ENCODE measurements at regions not wholly inside any gene's neighbourhood (a gene's known extent, or its start where the extent isn't known, plus 50 kb on each side); places are given as distances from the start of the nearest gene placed in this dataset.

GRCh38 chr6:29999416-29999815 lies 57.1 kb downstream of the HLA-A start:
- Mint-ChIP-seq H3K4me1 (peaks cover 12% of the 10 kb centered on the region), H3K4me3 (no peak overlapping the region), H3K27me3 (peaks cover 44% of the 10 kb centered on the region), H3K27ac (no peak overlapping the region), H3K36me3 (no peaks in the 10 kb centered on the region), H3K9me3 (no peaks in the 10 kb centered on the region)
- ATAC-seq (ENCODE audit: low read depth), result no peak
- POLR2A ChIA-PET, result no interaction called here
- no peak for DNase-seq

- no peak overlapping the region for H3K27ac Mint-ChIP-seq
- POLR2A ChIA-PET, result no interaction called here
- DNase-seq (no peak), ATAC-seq (ENCODE audit: low read depth) (peak; percentile 79)
- peaks cover 50% of the 10 kb centered on the region for H3K27me3 Mint-ChIP-seq
- H3K36me3 Mint-ChIP-seq, result no peaks in the 10 kb centered on the region
- H3K4me3 Mint-ChIP-seq, result no peak overlapping the region
- H3K4me1 Mint-ChIP-seq, result peaks cover 12% of the 10 kb centered on the region
- H3K9me3 Mint-ChIP-seq, result no peaks in the 10 kb centered on the region
Observed at GRCh38 chr6:30000156-30000791, 57.9 kb downstream of the HLA-A start.

GRCh38 chr6:30002871-30003270 lies 58.2 kb upstream of the POLR1H start:
- POLR2A ChIA-PET, result no interaction called here
- peaks cover 16% of the 10 kb centered on the region for H3K4me1 Mint-ChIP-seq
- H3K27ac Mint-ChIP-seq, result no peak overlapping the region
- no peaks in the 10 kb centered on the region for H3K9me3 Mint-ChIP-seq
- H3K4me3 Mint-ChIP-seq, result no peak overlapping the region
- H3K27me3 Mint-ChIP-seq, result peaks cover 61% of the 10 kb centered on the region
- no peak for ATAC-seq (ENCODE audit: low read depth)
- H3K36me3 Mint-ChIP-seq, result no peaks in the 10 kb centered on the region
- no peak for DNase-seq

GRCh38 chr6:30005482-30005881 lies 55.6 kb upstream of the POLR1H start:
- Mint-ChIP-seq H3K27ac (no peak overlapping the region), H3K27me3 (peaks cover 53% of the 10 kb centered on the region), H3K4me1 (peaks cover 4% of the 10 kb centered on the region), H3K9me3 (no peaks in the 10 kb centered on the region), H3K36me3 (no peaks in the 10 kb centered on the region), H3K4me3 (peak overlapping the region; percentile 30)
- DNase-seq, result no peak
- POLR2A ChIA-PET, result no interaction called here
- no peak for ATAC-seq (ENCODE audit: low read depth)

- DNase-seq (peak; percentile 39), ATAC-seq (ENCODE audit: low read depth) (peak; percentile 36)
- POLR2A ChIA-PET, result no interaction called here
- Mint-ChIP-seq H3K36me3 (no peaks in the 10 kb centered on the region), H3K4me3 (peak overlapping the region; percentile 60), H3K27ac (no peak overlapping the region), H3K4me1 (peaks cover 4% of the 10 kb centered on the region), H3K27me3 (peaks cover 54% of the 10 kb centered on the region), H3K9me3 (no peaks in the 10 kb centered on the region)
Observed at GRCh38 chr6:30006170-30007131, 54.6 kb upstream of the POLR1H start.

GRCh38 chr6:30007132-30007764 lies 53.8 kb upstream of the POLR1H start:
- no peaks in the 10 kb centered on the region for H3K9me3 Mint-ChIP-seq
- H3K36me3 Mint-ChIP-seq, result no peaks in the 10 kb centered on the region
- H3K27ac Mint-ChIP-seq, result no peak overlapping the region
- peak overlapping the region; percentile 53 for H3K4me3 Mint-ChIP-seq
- peak; percentile 33 for DNase-seq
- peaks cover 4% of the 10 kb centered on the region for H3K4me1 Mint-ChIP-seq
- peaks cover 54% of the 10 kb centered on the region for H3K27me3 Mint-ChIP-seq
- peak; percentile 23 for ATAC-seq (ENCODE audit: low read depth)
- POLR2A ChIA-PET, result no interaction called here

- POLR2A ChIA-PET, result no interaction called here
- no peaks in the 10 kb centered on the region for H3K9me3 Mint-ChIP-seq
- H3K4me1 Mint-ChIP-seq, result peaks cover 4% of the 10 kb centered on the region
- H3K36me3 Mint-ChIP-seq, result no peaks in the 10 kb centered on the region
- no peak overlapping the region for H3K4me3 Mint-ChIP-seq
- no peak overlapping the region for H3K27ac Mint-ChIP-seq
- DNase-seq, result no peak
- ATAC-seq (ENCODE audit: low read depth), result no peak
- peaks cover 44% of the 10 kb centered on the region for H3K27me3 Mint-ChIP-seq
Observed at GRCh38 chr6:30009113-30009512, 52.0 kb upstream of the POLR1H start.

Data from activated naive CD8-positive, alpha-beta T cell treated with anti-CD3 and anti-CD28 coated beads, Interleukin-2, amount 10 ng/mL, durations not matched to agents 7 days and 5 days (primary cell).